ENCODE measurements at regions not wholly inside any gene's neighbourhood (a gene's known extent, or its start where the extent isn't known, plus 50 kb on each side); places are given as distances from the start of the nearest gene placed in this dataset.
"Not testable (repeated sequence)": the region's sequence is repeated elsewhere in the genome, so short reads cannot be mapped to it uniquely, and the experiment has no call there.

- DNase-seq, result no peak
Measured at GRCh38 chr9:106060885-106061284, 366.5 kb downstream of the TMEM38B start.

- no peak for DNase-seq
Measured at GRCh38 chr9:106062250-106062649, 367.9 kb downstream of the TMEM38B start.

GRCh38 chr9:106065136-106065535 lies 370.8 kb downstream of the TMEM38B start:
- DNase-seq, result no peak

- no peak for DNase-seq
Measured at GRCh38 chr9:106065579-106066214, 371.4 kb downstream of the TMEM38B start.

- no peak for DNase-seq
Measured at GRCh38 chr9:106066940-106067524, 372.7 kb downstream of the TMEM38B start.

- no peak for DNase-seq
Measured at GRCh38 chr9:106069241-106069640, 374.9 kb downstream of the TMEM38B start.

DNA sequence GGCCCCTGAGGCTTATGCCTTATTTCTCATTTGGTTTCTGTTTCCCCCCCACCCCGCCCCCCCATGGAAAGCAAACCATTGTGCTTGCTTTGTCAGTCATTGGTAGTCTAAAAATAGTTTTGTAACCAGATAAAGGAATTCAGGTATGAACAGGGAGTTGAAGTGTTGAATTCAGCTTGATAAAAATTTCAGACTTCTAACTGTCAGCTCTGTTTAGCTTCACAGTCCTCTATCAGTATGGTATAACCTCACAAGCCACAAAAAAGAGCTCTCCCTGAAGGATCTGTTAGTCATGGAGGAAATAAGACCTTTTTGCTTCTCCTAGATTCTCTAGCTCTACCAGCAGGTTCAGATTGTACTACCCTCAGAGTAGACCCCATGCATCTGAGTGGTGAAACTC lies 378.1 kb downstream of the TMEM38B start:
- no peak for DNase-seq

GRCh38 chr9:106074006-106074405 lies 379.7 kb downstream of the TMEM38B start:
- no peak for DNase-seq

DNA sequence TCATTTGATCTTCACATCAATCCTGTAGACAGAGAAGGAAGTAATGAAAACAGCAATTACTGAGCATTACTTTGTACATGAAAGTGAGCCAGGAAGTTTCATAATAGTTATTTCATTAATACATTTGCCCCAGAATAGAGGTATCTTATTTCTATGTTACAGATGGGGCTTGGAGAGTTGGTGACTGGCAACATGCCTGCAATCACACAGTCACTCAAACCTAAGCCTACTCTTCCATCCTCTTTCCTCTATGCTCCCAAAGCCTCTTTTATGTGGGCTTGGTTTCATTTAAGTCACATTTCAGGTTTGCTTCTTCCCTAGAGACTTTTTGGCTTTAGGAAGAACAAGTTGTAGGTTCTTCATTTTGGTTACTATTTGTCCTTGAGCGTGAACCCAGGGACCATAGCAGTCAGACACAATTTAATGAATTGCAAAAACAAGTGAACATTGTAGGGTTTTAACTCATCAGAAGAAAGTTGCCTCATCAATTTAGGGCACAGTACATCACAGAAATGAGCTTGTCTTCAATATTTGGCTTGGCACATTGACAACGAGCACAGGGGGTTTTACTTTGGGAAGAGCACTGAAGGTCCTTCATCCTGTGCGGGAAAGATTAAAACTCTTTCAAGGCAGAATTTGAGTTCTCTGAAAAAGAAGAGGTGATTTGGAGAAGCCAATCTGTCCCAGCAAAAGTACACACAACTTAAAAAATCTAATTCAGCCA lies 381.1 kb downstream of the TMEM38B start:
- DNase-seq, result no peak

DNA sequence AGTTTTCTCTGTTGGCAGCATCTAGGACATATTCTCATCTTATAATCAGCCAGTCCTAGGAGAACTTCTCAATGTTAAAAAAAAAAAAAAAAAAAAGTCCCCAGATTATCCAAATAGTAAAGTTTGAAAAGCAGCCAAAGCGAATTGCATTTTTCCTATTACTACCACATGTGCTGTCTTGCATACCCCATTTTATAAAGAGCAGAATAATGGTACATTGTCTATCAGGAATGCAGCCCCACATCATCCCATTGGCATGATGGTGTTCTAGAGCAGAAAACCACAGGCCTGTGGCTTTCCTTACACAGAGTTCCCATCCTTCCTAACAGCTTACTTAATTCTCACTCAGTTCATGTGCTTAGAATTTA lies 381.6 kb downstream of the TMEM38B start:
- no peak for DNase-seq

DNA sequence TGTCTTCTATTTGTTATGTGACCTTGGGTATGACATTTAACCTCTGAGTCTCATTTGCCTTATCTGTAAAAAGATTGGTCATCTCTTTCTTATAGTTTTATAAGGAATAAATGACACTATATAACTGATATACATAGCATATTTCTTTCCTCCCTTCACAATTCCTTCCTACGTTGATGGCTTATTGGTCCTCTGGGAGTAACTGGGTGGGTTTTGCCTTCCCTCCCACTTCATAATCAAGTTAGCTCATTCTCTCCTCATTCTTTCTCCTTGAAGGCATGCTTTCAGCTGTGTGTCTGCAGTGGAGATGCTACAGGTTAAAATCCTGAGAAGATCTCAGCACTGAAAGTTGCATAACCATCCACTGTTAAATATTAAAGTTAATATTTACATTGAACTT lies 382.4 kb downstream of the TMEM38B start:
- no peak for DNase-seq

DNA sequence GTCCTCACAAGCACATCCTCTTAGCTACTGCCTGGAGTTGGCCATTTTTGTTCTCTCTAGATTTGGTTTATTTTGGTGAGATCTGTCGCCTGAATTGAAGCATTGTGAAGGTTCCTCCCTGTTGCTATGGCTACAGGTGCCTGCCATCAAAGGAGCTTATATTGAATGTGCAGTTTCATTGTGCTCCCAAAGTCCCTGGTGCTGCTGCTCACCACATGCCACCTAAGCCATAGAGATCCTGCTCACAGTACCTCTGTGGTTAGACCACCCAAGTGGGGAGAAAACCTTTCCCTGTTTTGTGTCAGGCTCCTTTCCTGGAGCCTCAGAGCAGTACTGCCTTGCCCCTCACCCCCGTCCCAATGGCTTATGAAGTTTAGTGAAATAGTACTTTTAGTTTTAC lies 383.4 kb downstream of the TMEM38B start:
- DNase-seq, result no peak

DNA sequence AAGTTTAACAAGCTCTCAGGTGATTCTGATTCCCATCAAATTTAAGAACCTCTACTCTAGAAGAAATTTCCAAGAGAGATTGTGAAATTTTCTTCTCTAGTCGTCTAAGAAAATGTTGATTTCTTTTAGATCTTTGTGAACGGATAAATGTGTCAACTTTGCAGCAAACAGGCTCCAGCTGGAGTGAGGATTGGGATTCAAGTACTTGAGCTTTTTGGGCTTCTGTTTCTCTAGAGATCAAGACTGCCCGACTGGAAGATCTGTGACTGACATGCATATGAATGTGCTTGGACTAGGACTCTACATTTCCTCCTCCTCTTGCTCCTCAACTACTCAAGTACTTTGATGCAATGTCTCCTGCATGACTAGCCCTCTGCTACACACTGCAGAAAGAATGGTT lies 388.3 kb downstream of the TMEM38B start:
- no peak for DNase-seq

DNA sequence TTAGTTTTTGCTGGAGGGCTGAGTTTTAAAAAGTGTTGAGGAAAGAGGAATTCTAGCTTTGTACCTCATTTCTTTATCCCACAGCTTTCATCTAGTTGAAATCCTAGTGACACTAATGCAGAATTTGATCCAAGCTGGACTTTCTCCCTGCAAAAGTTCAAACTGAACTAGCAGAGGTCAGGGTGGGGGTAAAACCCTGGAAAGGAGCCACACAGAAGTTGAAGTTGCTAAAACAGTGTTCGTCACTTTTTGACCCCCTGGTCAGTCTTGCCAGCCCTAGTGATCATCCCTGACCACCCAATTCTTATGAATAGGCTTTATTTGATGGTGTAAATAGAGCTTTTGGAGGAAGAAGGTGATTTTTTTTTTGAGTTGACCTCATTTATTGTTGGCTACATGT lies 390.4 kb downstream of the TMEM38B start:
- no peak for DNase-seq

DNA sequence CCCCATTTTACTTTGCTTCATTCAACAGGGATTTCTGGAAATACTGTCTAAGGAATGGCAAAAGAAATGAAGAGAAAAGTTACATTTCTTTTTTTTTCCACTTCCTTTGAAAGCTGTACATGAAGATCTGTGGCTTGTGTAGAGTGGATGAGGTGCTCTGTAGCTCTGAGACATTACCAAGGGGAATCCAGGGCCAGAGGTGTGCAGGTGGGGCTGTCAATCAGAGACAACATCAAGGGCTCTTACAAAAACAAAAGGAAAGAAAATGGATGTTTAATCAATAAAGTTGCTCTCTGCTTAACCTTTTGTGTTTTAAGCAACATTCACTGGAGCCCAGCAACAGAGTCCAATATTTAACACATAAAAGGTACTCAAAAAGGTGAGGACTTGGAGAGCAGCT lies 391.1 kb downstream of the TMEM38B start:
- no peak for DNase-seq

DNA sequence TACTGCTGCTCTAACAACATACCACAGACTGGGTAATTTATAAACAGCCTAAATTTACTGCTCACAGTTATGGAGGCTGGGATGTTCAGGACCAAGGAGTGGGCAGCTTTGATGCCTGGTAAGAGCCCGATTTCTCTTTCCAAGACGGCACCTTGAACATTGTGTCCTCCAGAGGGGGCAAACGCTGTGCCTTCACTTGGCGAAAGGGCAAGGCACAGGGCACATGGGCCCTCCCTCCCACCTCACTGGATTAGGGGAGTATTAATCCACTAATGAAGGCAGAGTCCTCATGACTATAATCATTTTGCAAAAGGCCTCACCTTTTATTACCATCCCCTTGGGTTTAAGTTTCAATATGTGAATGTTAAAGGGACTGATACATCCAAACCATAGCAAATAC lies 397.7 kb downstream of the TMEM38B start:
- DNase-seq, result no peak

DNA sequence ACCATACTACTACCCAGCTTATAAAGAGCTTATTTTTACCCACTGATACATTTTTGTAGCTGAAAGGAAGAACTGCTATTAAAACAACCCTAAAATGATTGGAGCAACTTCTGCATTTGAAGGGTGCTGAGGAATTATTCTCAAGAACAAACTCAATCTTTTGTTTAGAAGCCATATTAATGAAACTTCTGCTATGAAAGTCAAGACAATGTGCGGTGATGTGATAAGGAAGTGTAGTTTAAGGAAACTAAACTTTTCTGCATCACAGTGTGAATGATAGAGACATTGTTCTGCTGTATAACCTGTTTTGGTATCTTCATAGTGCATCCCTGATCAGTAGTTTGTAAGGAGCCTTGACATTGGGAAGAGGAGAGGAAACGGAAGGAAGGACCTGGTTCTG lies 408.5 kb downstream of the TMEM38B start:
- DNase-seq, result no peak

GRCh38 chr9:106104887-106105286 lies 410.5 kb downstream of the TMEM38B start:
- DNase-seq, result no peak

- DNase-seq, result no peak
Measured at GRCh38 chr9:106106396-106106795, 412.1 kb downstream of the TMEM38B start.

DNA sequence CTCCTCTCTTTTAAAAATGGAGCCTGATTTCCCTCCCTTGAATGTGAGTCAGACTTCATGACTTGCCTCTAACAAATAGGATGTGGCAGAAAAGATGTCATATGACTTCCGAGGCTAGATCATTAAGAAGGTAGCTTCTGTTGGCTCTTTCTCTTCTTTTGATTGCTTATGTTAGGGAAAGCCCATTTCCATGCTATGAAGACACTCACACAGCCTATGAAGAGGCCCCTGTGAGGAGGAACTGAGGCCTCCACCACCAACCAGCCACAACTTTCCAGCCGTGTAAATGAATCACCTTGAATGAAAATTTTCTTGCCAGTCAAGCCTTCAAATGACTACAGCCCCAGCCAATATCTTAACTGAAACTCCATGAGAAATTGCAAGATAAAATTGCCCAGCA lies 413.4 kb downstream of the TMEM38B start:
- DNase-seq, result no peak

GRCh38 chr9:106109706-106110105 lies 415.4 kb downstream of the TMEM38B start:
- not testable (repeated sequence) for DNase-seq

DNA sequence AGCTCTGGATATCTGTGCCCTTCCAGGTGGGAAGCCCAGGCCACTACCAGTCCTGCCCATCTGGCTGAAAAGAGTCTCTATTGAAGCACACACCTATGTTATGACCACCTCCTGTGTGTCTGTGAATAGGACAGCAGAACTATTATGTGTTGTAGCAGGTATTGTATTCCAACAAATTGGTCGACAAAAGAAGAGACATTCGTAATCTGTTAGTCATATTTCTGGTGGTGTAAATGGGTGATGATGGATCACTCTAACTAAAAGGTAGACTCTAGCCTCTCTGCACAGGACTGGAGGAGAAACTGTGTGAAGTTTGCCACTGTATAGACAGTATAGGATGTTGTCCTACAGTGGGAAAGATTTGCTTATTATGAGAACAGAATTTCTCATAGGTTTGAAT lies 416.1 kb downstream of the TMEM38B start:
- no peak for DNase-seq

GRCh38 chr9:106111039-106111730 lies 416.8 kb downstream of the TMEM38B start:
- DNase-seq, result no peak

GRCh38 chr9:106112935-106113334 lies 418.6 kb downstream of the TMEM38B start:
- no peak for DNase-seq
